ENCODE measurements at regions not wholly inside any gene's neighbourhood (a gene's known extent, or its start where the extent isn't known, plus 50 kb on each side); places are given as distances from the start of the nearest gene placed in this dataset.
"Not testable (repeated sequence)": the region's sequence is repeated elsewhere in the genome, so short reads cannot be mapped to it uniquely, and the experiment has no call there.

GRCh38 chr10:28130267-28130666, 131.4 kb upstream of the ODAD2 start:
- no peak for DNase-seq

- no peak for DNase-seq
Measured at GRCh38 chr10:28127881-28128280, 129.0 kb upstream of the ODAD2 start.

- no peak for DNase-seq
Measured at GRCh38 chr10:28125701-28126100, 126.8 kb upstream of the ODAD2 start.

GRCh38 chr10:28120795-28121194, 121.9 kb upstream of the ODAD2 start:
- DNase-seq: no peak

- DNase-seq: no peak
Measured at GRCh38 chr10:28120043-28120749, 121.3 kb upstream of the ODAD2 start.

GRCh38 chr10:28118985-28119628, 120.2 kb upstream of the ODAD2 start:
- no peak for DNase-seq

- no peak for DNase-seq
Measured at GRCh38 chr10:28113202-28113601, 114.3 kb upstream of the ODAD2 start.

- DNase-seq: no peak
Measured at GRCh38 chr10:28111712-28112111, 112.8 kb upstream of the ODAD2 start.

GRCh38 chr10:28105561-28105960, 106.7 kb upstream of the ODAD2 start:
- no peak for DNase-seq

GRCh38 chr10:28097633-28098032, 98.8 kb upstream of the ODAD2 start:
- DNase-seq: no peak

GRCh38 chr10:28095791-28096378, 97.0 kb upstream of the ODAD2 start:
- DNase-seq: no peak

- DNase-seq: no peak
Measured at GRCh38 chr10:28094121-28094520, 95.2 kb upstream of the ODAD2 start.

- DNase-seq: no peak
Measured at GRCh38 chr10:28091913-28092312, 93.0 kb upstream of the ODAD2 start.

- no peak for DNase-seq
Measured at GRCh38 chr10:28090506-28090905, 91.6 kb upstream of the ODAD2 start.

- no peak for DNase-seq
Measured at GRCh38 chr10:28089467-28089866, 90.6 kb upstream of the ODAD2 start.

GRCh38 chr10:28087661-28088351, 88.9 kb upstream of the ODAD2 start:
- peak; percentile 31 to 45 for DNase-seq

- not testable (repeated sequence) for DNase-seq
Measured at GRCh38 chr10:28085760-28086159, 86.9 kb upstream of the ODAD2 start.

GRCh38 chr10:28082885-28083284, 84.0 kb upstream of the ODAD2 start:
- no peak for DNase-seq

GRCh38 chr10:28082316-28082715, 83.4 kb upstream of the ODAD2 start:
- DNase-seq: no peak

- no peak for DNase-seq
Measured at GRCh38 chr10:28077889-28078288, 79.0 kb upstream of the ODAD2 start.

- no peak for DNase-seq
Measured at GRCh38 chr10:28075424-28075823, 76.5 kb upstream of the ODAD2 start.

GRCh38 chr10:28072573-28072972, 73.7 kb upstream of the ODAD2 start:
- DNase-seq: no peak

GRCh38 chr10:28060031-28060607, 61.2 kb upstream of the ODAD2 start:
- no peak for DNase-seq

Data from AML-193 (cell line).